Activated B cell treated with CpG ODN at 0.5 μM for 24 hours (primary cell): ENCODE measurements at regions not wholly inside any gene's neighbourhood (a gene's known extent, or its start where the extent isn't known, plus 50 kb on each side); places are given as distances from the start of the nearest gene placed in this dataset.

Source experiments
- ATAC-seq: fragments of 200-7000 bp; cut with Tn5 transposase; one replicate; pipeline ENCODE4 v1.10.0; 2021; ENCODE audit warnings: low read depth, mild to moderate bottlenecking, moderate library complexity
- CTCF ChIA-PET: fragments of 350-600 bp; sonication (Branson Sonifier 250); formaldehyde crosslinking; loops from one replicate; lab custom pipeline; 2021; ENCODE audit warnings: antibody characterized with exemption; lab: Charles Lee
- POLR2A ChIA-PET: fragments of 350-600 bp; sonication (Branson Sonifier 250); formaldehyde crosslinking; loops from one replicate; lab custom pipeline; 2021; ENCODE audit warnings: antibody characterized with exemption; lab: Charles Lee
- DNase-seq: peaks from one replicate; pipeline ENCODE4 v3.0.0; 2022
- H3K27ac Mint-ChIP-seq: one replicate; pipeline ENCODE4 v1.8.0; 2020; ENCODE audit warnings: mixed read lengths
- H3K27me3 Mint-ChIP-seq: one replicate; pipeline ENCODE4 v1.8.0; 2021; ENCODE audit warnings: mixed read lengths
- H3K36me3 Mint-ChIP-seq: one replicate; pipeline ENCODE4 v1.8.0; 2021; ENCODE audit warnings: low read depth, mixed read lengths
- H3K4me1 Mint-ChIP-seq: one replicate; pipeline ENCODE4 v1.8.0; 2021; ENCODE audit warnings: mixed read lengths
- H3K4me3 Mint-ChIP-seq: one replicate; pipeline ENCODE4 v1.8.0; 2020; ENCODE audit warnings: mild to moderate bottlenecking, mixed read lengths
- H3K9me3 Mint-ChIP-seq: one replicate; pipeline ENCODE4 v1.8.0; 2020; ENCODE audit warnings: mixed read lengths
- CTCF ChIP-seq: fragments of 200-600 bp; IDR thresholded peaks from one replicate; pipeline ENCODE4 v1.8.0; 2022; ENCODE audit warnings: antibody characterized with exemption, mild to moderate bottlenecking
- intact Hi-C: fragments of 100-400 bp; cut with micrococcal nuclease; formaldehyde crosslinking; loops from one replicate; pipeline ENCODE4 v1.15.1; 2024

GRCh38 chr9:16281707-16282106, 588.8 kb downstream of the BNC2 start:
- Mint-ChIP-seq H3K27ac (no peak overlapping the region), H3K4me1 (no peaks in the 10 kb centered on the region), H3K27me3 (no peaks in the 10 kb centered on the region), H3K9me3 (no peaks in the 10 kb centered on the region), H3K36me3 (no peaks in the 10 kb centered on the region), H3K4me3 (no peak overlapping the region)
- no peak for ATAC-seq
- no peak for DNase-seq
- intact Hi-C loops = no loop called here
- ChIA-PET CTCF (no interaction called here), POLR2A (no interaction called here)
- no peak for TF ChIP-seq CTCF

GRCh38 chr9:16282216-16282615, 588.3 kb downstream of the BNC2 start:
- H3K4me1 Mint-ChIP-seq = no peaks in the 10 kb centered on the region
- CTCF ChIA-PET = no interaction called here
- no peaks in the 10 kb centered on the region for H3K9me3 Mint-ChIP-seq
- H3K36me3 Mint-ChIP-seq = no peaks in the 10 kb centered on the region
- H3K27me3 Mint-ChIP-seq = no peaks in the 10 kb centered on the region
- ATAC-seq (no peak), DNase-seq (no peak)
- no peak overlapping the region for H3K27ac Mint-ChIP-seq
- intact Hi-C loops = no loop called here
- no peak overlapping the region for H3K4me3 Mint-ChIP-seq
- POLR2A ChIA-PET = no interaction called here
- TF ChIP-seq CTCF = no peak

- ATAC-seq = no peak
- no peaks in the 10 kb centered on the region for H3K4me1 Mint-ChIP-seq
- intact Hi-C loops = no loop called here
Observed at GRCh38 chr9:16282718-16283117, 587.8 kb downstream of the BNC2 start.

GRCh38 chr9:16286160-16286559, 584.3 kb downstream of the BNC2 start:
- Mint-ChIP-seq H3K27me3 (no peaks in the 10 kb centered on the region), H3K4me3 (no peak overlapping the region), H3K9me3 (no peaks in the 10 kb centered on the region), H3K36me3 (no peaks in the 10 kb centered on the region), H3K4me1 (peaks cover 3% of the 10 kb centered on the region), H3K27ac (no peak overlapping the region)
- TF ChIP-seq CTCF = no peak
- intact Hi-C loops = no loop called here
- ChIA-PET POLR2A (no interaction called here), CTCF (no interaction called here)
- ATAC-seq (no peak), DNase-seq (no peak)

More at GRCh38 chr9:16282718-16283117, 587.8 kb downstream of the BNC2 start:
- H3K27ac Mint-ChIP-seq = no peak overlapping the region
- no peaks in the 10 kb centered on the region for H3K36me3 Mint-ChIP-seq
- TF ChIP-seq CTCF = no peak
- no peaks in the 10 kb centered on the region for H3K9me3 Mint-ChIP-seq
- ChIA-PET CTCF (no interaction called here), POLR2A (no interaction called here)
- no peak overlapping the region for H3K4me3 Mint-ChIP-seq
- no peaks in the 10 kb centered on the region for H3K27me3 Mint-ChIP-seq
- DNase-seq = no peak

- no peak overlapping the region for H3K4me3 Mint-ChIP-seq
- ATAC-seq (no peak), DNase-seq (no peak)
- ChIA-PET CTCF (no interaction called here), POLR2A (no interaction called here)
- H3K27ac Mint-ChIP-seq = no peak overlapping the region
- no peaks in the 10 kb centered on the region for H3K36me3 Mint-ChIP-seq
- TF ChIP-seq CTCF = no peak
- intact Hi-C loops = no loop called here
- peaks cover 3% of the 10 kb centered on the region for H3K4me1 Mint-ChIP-seq
- no peaks in the 10 kb centered on the region for H3K27me3 Mint-ChIP-seq
- H3K9me3 Mint-ChIP-seq = no peaks in the 10 kb centered on the region
Observed at GRCh38 chr9:16289639-16290038, 580.8 kb downstream of the BNC2 start.
